ACC112 (cell line): ENCODE measurements at regions not wholly inside any gene's neighbourhood (a gene's known extent, or its start where the extent isn't known, plus 50 kb on each side); places are given as distances from the start of the nearest gene placed in this dataset.

Experiments used
- H2AFZ ChIP-seq: fragments of 200-600 bp; sonication (generic); one replicate; pipeline ENCODE4 v1.6.0; 2017; ENCODE audit warnings: antibody characterized with exemption, low read length; ENCODE audit not compliant: unreplicated experiment
- H3K27ac ChIP-seq: fragments of 200-600 bp; sonication (generic); 2 replicates; pipeline ENCODE4 v1.5.1; 2014; ENCODE audit warnings: low read depth, mild to moderate bottlenecking, antibody characterized with exemption, low read length, moderate library complexity
- H3K27me3 ChIP-seq: fragments of 200-600 bp; sonication (generic); 2 replicates; pipeline ENCODE4 v1.6.1; 2014; ENCODE audit warnings: mild to moderate bottlenecking, antibody characterized with exemption, low read length, moderate library complexity, mixed read lengths; ENCODE audit not compliant: insufficient read depth
- H3K36me3 ChIP-seq: fragments of 200-600 bp; sonication (generic); 2 replicates; pipeline ENCODE4 v1.6.1; 2016; ENCODE audit warnings: mild to moderate bottlenecking, antibody characterized with exemption, low read length, moderate library complexity, mixed read lengths; ENCODE audit not compliant: insufficient read depth
- H3K4me1 ChIP-seq: fragments of 200-600 bp; sonication (generic); one replicate; pipeline ENCODE4 v1.6.1; 2016; ENCODE audit warnings: low read length, mixed read lengths; ENCODE audit not compliant: insufficient read depth, unreplicated experiment, control insufficient read depth
- H3K4me3 ChIP-seq: fragments of 200-600 bp; sonication (generic); 2 replicates; pipeline ENCODE4 v1.5.1; 2014; ENCODE audit warnings: mild to moderate bottlenecking, low read depth, low read length
- H3K79me2 ChIP-seq: fragments of 200-600 bp; sonication (generic); one replicate; pipeline ENCODE4 v1.6.0; 2016; ENCODE audit warnings: low read length; ENCODE audit not compliant: control insufficient read depth, unreplicated experiment, insufficient read depth

- Histone ChIP-seq H3K27ac (no peak overlapping the region), H3K27me3 (no peaks in the 10 kb centered on the region), H3K36me3 (no peaks in the 10 kb centered on the region), H3K4me1 (no peaks in the 10 kb centered on the region), H2AFZ (no peak overlapping the region), H3K4me3 (no peak overlapping the region), H3K79me2 (no peaks in the 10 kb centered on the region)
Measured at GRCh38 chr4:187059895-187060294, 336.2 kb upstream of the FAT1 start.

- no peak overlapping the region for H2AFZ ChIP-seq
- no peaks in the 10 kb centered on the region for H3K36me3 ChIP-seq
- H3K4me1 ChIP-seq: no peaks in the 10 kb centered on the region
- no peak overlapping the region for H3K4me3 ChIP-seq
- no peak overlapping the region for H3K27ac ChIP-seq
- H3K27me3 ChIP-seq: no peaks in the 10 kb centered on the region
- no peaks in the 10 kb centered on the region for H3K79me2 ChIP-seq
Measured at GRCh38 chr4:187060551-187060950, 336.9 kb upstream of the FAT1 start.

- Histone ChIP-seq H3K27ac (no peak overlapping the region), H3K79me2 (no peaks in the 10 kb centered on the region), H3K4me3 (no peak overlapping the region), H2AFZ (no peak overlapping the region), H3K4me1 (no peaks in the 10 kb centered on the region), H3K36me3 (no peaks in the 10 kb centered on the region), H3K27me3 (no peaks in the 10 kb centered on the region)
Measured at GRCh38 chr4:187063251-187063650, 339.6 kb upstream of the FAT1 start.

GRCh38 chr4:187064033-187064432, 340.4 kb upstream of the FAT1 start:
- no peaks in the 10 kb centered on the region for H3K4me1 ChIP-seq

GRCh38 chr4:187065396-187065795, 341.7 kb upstream of the FAT1 start:
- no peak overlapping the region for H2AFZ ChIP-seq
- H3K27me3 ChIP-seq: 0 out of 2 replicates have a peak, but pooled peaks cover 8% of the 10 kb centered on the region
- H3K79me2 ChIP-seq: no peaks in the 10 kb centered on the region
- H3K4me3 ChIP-seq: no peak overlapping the region
- no peak overlapping the region for H3K27ac ChIP-seq
- H3K36me3 ChIP-seq: no peaks in the 10 kb centered on the region
- H3K4me1 ChIP-seq: no peaks in the 10 kb centered on the region

More at GRCh38 chr4:187064033-187064432, 340.4 kb upstream of the FAT1 start:
- Histone ChIP-seq H2AFZ (no peak overlapping the region), H3K27me3 (no peaks in the 10 kb centered on the region), H3K27ac (no peak overlapping the region), H3K79me2 (no peaks in the 10 kb centered on the region), H3K36me3 (no peaks in the 10 kb centered on the region), H3K4me3 (no peak overlapping the region)

GRCh38 chr4:187065806-187066205, 342.1 kb upstream of the FAT1 start:
- H3K4me3 ChIP-seq: no peak overlapping the region
- no peak overlapping the region for H3K27ac ChIP-seq
- no peaks in the 10 kb centered on the region for H3K36me3 ChIP-seq
- no peak overlapping the region for H2AFZ ChIP-seq
- no peaks in the 10 kb centered on the region for H3K4me1 ChIP-seq
- H3K79me2 ChIP-seq: no peaks in the 10 kb centered on the region
- H3K27me3 ChIP-seq: 0 out of 2 replicates have a peak, but pooled peaks cover 9% of the 10 kb centered on the region

GRCh38 chr4:187069398-187069797, 345.7 kb upstream of the FAT1 start:
- Histone ChIP-seq H3K4me3 (no peak overlapping the region), H3K27ac (no peak overlapping the region), H3K79me2 (no peaks in the 10 kb centered on the region), H3K36me3 (no peaks in the 10 kb centered on the region), H3K4me1 (no peaks in the 10 kb centered on the region), H3K27me3 (peaks cover 18% of the 10 kb centered on the region; the same call in 1 of the 2 replicates), H2AFZ (no peak overlapping the region)

- H3K79me2 ChIP-seq: no peaks in the 10 kb centered on the region
- H3K27ac ChIP-seq: no peak overlapping the region
- H3K4me3 ChIP-seq: no peak overlapping the region
- H2AFZ ChIP-seq: no peak overlapping the region
- no peaks in the 10 kb centered on the region for H3K4me1 ChIP-seq
- H3K36me3 ChIP-seq: no peaks in the 10 kb centered on the region
- peaks cover 18% of the 10 kb centered on the region; the same call in 1 of the 2 replicates for H3K27me3 ChIP-seq
Measured at GRCh38 chr4:187070158-187070557, 346.5 kb upstream of the FAT1 start.

GRCh38 chr4:187070740-187071139, 347.1 kb upstream of the FAT1 start:
- no peaks in the 10 kb centered on the region for H3K79me2 ChIP-seq
- H3K27me3 ChIP-seq: peaks cover 18% of the 10 kb centered on the region; the same call in 1 of the 2 replicates
- H3K4me3 ChIP-seq: no peak overlapping the region
- no peaks in the 10 kb centered on the region for H3K36me3 ChIP-seq
- no peak overlapping the region for H3K27ac ChIP-seq
- no peaks in the 10 kb centered on the region for H3K4me1 ChIP-seq
- no peak overlapping the region for H2AFZ ChIP-seq

- Histone ChIP-seq H3K27ac (no peak overlapping the region), H3K4me1 (no peaks in the 10 kb centered on the region), H3K79me2 (no peaks in the 10 kb centered on the region), H3K4me3 (no peak overlapping the region), H3K27me3 (peaks cover 18% of the 10 kb centered on the region; the same call in 1 of the 2 replicates), H2AFZ (no peak overlapping the region), H3K36me3 (no peaks in the 10 kb centered on the region)
Measured at GRCh38 chr4:187071946-187072600, 348.4 kb upstream of the FAT1 start.

GRCh38 chr4:187073820-187074219, 350.2 kb upstream of the FAT1 start:
- H3K79me2 ChIP-seq: no peaks in the 10 kb centered on the region
- no peak overlapping the region for H2AFZ ChIP-seq
- H3K4me3 ChIP-seq: no peak overlapping the region
- H3K4me1 ChIP-seq: no peaks in the 10 kb centered on the region
- no peak overlapping the region for H3K27ac ChIP-seq
- no peaks in the 10 kb centered on the region for H3K36me3 ChIP-seq
- peaks cover 18% of the 10 kb centered on the region; the same call in 1 of the 2 replicates for H3K27me3 ChIP-seq
